HEK293 (cell line): ENCODE measurements at regions not wholly inside any gene's neighbourhood (a gene's known extent, or its start where the extent isn't known, plus 50 kb on each side); places are given as distances from the start of the nearest gene placed in this dataset.
A peak's percentile ranks its signal among the peaks of the same experiment; 100 is the strongest.

ENCODE experiments used
- CTCF ChIA-PET: fragments of 350-600 bp; formaldehyde crosslinking; extraction: SDS; loops from one replicate; lab custom pipeline; 2021; ENCODE audit warnings: antibody characterized with exemption; lab: Yijun Ruan, JAX
- POLR2A ChIA-PET: fragments of 300-600 bp; formaldehyde crosslinking; extraction: SDS; loops from one replicate; lab custom pipeline; 2020; ENCODE audit warnings: antibody characterized with exemption, inconsistent platforms; lab: Yijun Ruan, JAX
- H3K27ac ChIP-seq: fragments of 200-500 bp; sonication (Bioruptor generic); 2 replicates; pipeline ENCODE4 v1.5.1; 2014; ENCODE audit warnings: low read depth, low read length, control low read depth, inconsistent platforms; ENCODE audit errors: extremely low read depth
- H3K36me3 ChIP-seq, 2 experiments: fragments of 200-500 bp in 1 of 2; sonication (Bioruptor generic) in 1 of 2; 1 replicate in 1 of 2; 2 replicates in 1 of 2; pipeline ENCODE4 v1.5.1; 2014 to 2017; ENCODE audit warnings: inconsistent platforms in 2 of 2, low read length in 2 of 2; ENCODE audit not compliant: control insufficient read depth in 2 of 2, insufficient read depth in 1 of 2
- H3K4me1 ChIP-seq: fragments of 200-500 bp; sonication (Bioruptor generic); 2 replicates; pipeline ENCODE4 v1.5.1; 2014; ENCODE audit warnings: mild to moderate bottlenecking, low read length, inconsistent platforms; ENCODE audit not compliant: control insufficient read depth, insufficient read depth
- H3K4me3 ChIP-seq: 2 replicates; pipeline ENCODE4 v1.5.1; 2011; ENCODE audit warnings: low read depth, mild to moderate bottlenecking, control low read depth, low read length, moderate library complexity
- H3K9me3 ChIP-seq: fragments of 200-500 bp; sonication (Bioruptor generic); 2 replicates; pipeline ENCODE4 v1.5.1; 2014; ENCODE audit warnings: low read depth, low read length, inconsistent platforms; ENCODE audit not compliant: control insufficient read depth, insufficient read depth
- BCL6B ChIP-seq: fragments of 450-650 bp; formaldehyde crosslinking; IDR thresholded peaks from 2 replicates; pipeline ENCODE4 v1.5.1; 2017; ENCODE audit warnings: missing biosample characterization, missing genetic modification characterization
- FEZF1 ChIP-seq: fragments of 450-650 bp; formaldehyde crosslinking; IDR thresholded peaks from 2 replicates; pipeline ENCODE4 v1.5.1; 2016; ENCODE audit warnings: missing biosample characterization, missing genetic modification characterization
- HOXC10 ChIP-seq: sonication (generic); formaldehyde crosslinking; IDR thresholded peaks from 2 replicates; pipeline ENCODE4 v1.8.1; 2023; ENCODE audit warnings: mild to moderate bottlenecking, missing genetic modification reagents
- KLF10 ChIP-seq: fragments of 450-650 bp; IDR thresholded peaks from 2 replicates; pipeline ENCODE4 v1.5.1; 2018; ENCODE audit warnings: missing biosample characterization, mild to moderate bottlenecking, missing genetic modification characterization
- KLF8 ChIP-seq: fragments of 450-650 bp; formaldehyde crosslinking; IDR thresholded peaks from 2 replicates; pipeline ENCODE4 v1.5.1; 2016; ENCODE audit warnings: missing biosample characterization, missing genetic modification characterization
- MEIS1 ChIP-seq: sonication (generic); formaldehyde crosslinking; IDR thresholded peaks from 2 replicates; pipeline ENCODE4 v1.8.1; 2022; ENCODE audit warnings: missing genetic modification reagents, mild to moderate bottlenecking, borderline replicate concordance
- REPIN1 ChIP-seq: fragments of 450-650 bp; formaldehyde crosslinking; IDR thresholded peaks from 2 replicates; pipeline ENCODE4 v1.5.1; 2017; ENCODE audit warnings: missing biosample characterization, missing genetic modification characterization, low read depth
- SALL2 ChIP-seq: fragments of 450-650 bp; formaldehyde crosslinking; IDR thresholded peaks from 2 replicates; pipeline ENCODE4 v1.5.0; 2017; ENCODE audit warnings: missing biosample characterization, mild to moderate bottlenecking, missing genetic modification characterization, borderline replicate concordance
- SP7 ChIP-seq: fragments of 450-650 bp; formaldehyde crosslinking; IDR thresholded peaks from 2 replicates; pipeline ENCODE4 v1.5.1; 2016; ENCODE audit warnings: missing biosample characterization, missing genetic modification characterization
- YY1 ChIP-seq: fragments of 450-650 bp; formaldehyde crosslinking; IDR thresholded peaks from 2 replicates; pipeline ENCODE4 v1.5.1; 2018; ENCODE audit warnings: missing biosample characterization, missing genetic modification characterization
- YY2 ChIP-seq: fragments of 450-650 bp; formaldehyde crosslinking; IDR thresholded peaks from 2 replicates; pipeline ENCODE4 v1.5.1; 2016; ENCODE audit warnings: missing biosample characterization, missing genetic modification characterization
- ZBTB7A ChIP-seq: fragments of 450-650 bp; formaldehyde crosslinking; IDR thresholded peaks from 2 replicates; pipeline ENCODE4 v1.5.1; 2016; ENCODE audit warnings: low read depth, missing biosample characterization, missing genetic modification characterization
- ZFP37 ChIP-seq: fragments of 450-650 bp; formaldehyde crosslinking; IDR thresholded peaks from 2 replicates; pipeline ENCODE4 v1.5.1; 2016; ENCODE audit warnings: missing biosample characterization, missing genetic modification characterization
- ZFP41 ChIP-seq: fragments of 450-650 bp; formaldehyde crosslinking; IDR thresholded peaks from 2 replicates; pipeline ENCODE4 v1.5.1; 2016; ENCODE audit warnings: missing biosample characterization, missing genetic modification characterization, borderline replicate concordance
- ZNF112 ChIP-seq: fragments of 450-650 bp; formaldehyde crosslinking; IDR thresholded peaks from 2 replicates; pipeline ENCODE4 v1.5.0; 2017; ENCODE audit warnings: missing biosample characterization, missing genetic modification characterization
- ZNF140 ChIP-seq: fragments of 450-650 bp; formaldehyde crosslinking; IDR thresholded peaks from 2 replicates; pipeline ENCODE4 v1.5.1; 2016; ENCODE audit warnings: missing biosample characterization, missing genetic modification characterization
- ZNF214 ChIP-seq: fragments of 450-650 bp; formaldehyde crosslinking; IDR thresholded peaks from 2 replicates; pipeline ENCODE4 v1.5.1; 2017; ENCODE audit warnings: missing biosample characterization, mild to moderate bottlenecking, missing genetic modification characterization, borderline replicate concordance
- ZNF221 ChIP-seq: fragments of 450-650 bp; formaldehyde crosslinking; IDR thresholded peaks from 2 replicates; pipeline ENCODE4 v1.5.1; 2017; ENCODE audit warnings: missing biosample characterization, missing genetic modification characterization, borderline replicate concordance
- ZNF239 ChIP-seq: fragments of 450-650 bp; formaldehyde crosslinking; IDR thresholded peaks from 2 replicates; pipeline ENCODE4 v1.5.1; 2016; ENCODE audit warnings: missing biosample characterization, missing genetic modification characterization
- ZNF292 ChIP-seq: fragments of 450-650 bp; formaldehyde crosslinking; IDR thresholded peaks from 2 replicates; pipeline ENCODE4 v1.5.1; 2016; ENCODE audit warnings: low read depth, missing biosample characterization, missing genetic modification characterization, borderline replicate concordance
- ZNF324 ChIP-seq: fragments of 450-650 bp; formaldehyde crosslinking; IDR thresholded peaks from 2 replicates; pipeline ENCODE4 v1.5.1; 2016; ENCODE audit warnings: missing biosample characterization, missing genetic modification characterization
- ZNF391 ChIP-seq: fragments of 450-650 bp; formaldehyde crosslinking; IDR thresholded peaks from 2 replicates; pipeline ENCODE4 v1.5.1; 2016; ENCODE audit warnings: low read depth, missing biosample characterization, missing genetic modification characterization, borderline replicate concordance
- ZNF510 ChIP-seq: fragments of 450-650 bp; formaldehyde crosslinking; IDR thresholded peaks from 2 replicates; pipeline ENCODE4 v1.5.1; 2018; ENCODE audit warnings: mild to moderate bottlenecking, missing genetic modification characterization, missing biosample characterization; ENCODE audit not compliant: insufficient replicate concordance
- ZNF530 ChIP-seq: fragments of 450-650 bp; formaldehyde crosslinking; IDR thresholded peaks from 2 replicates; pipeline ENCODE4 v1.5.1; 2016; ENCODE audit warnings: low read depth, missing biosample characterization, missing genetic modification characterization
- ZNF560 ChIP-seq: fragments of 450-650 bp; formaldehyde crosslinking; IDR thresholded peaks from 2 replicates; pipeline ENCODE4 v1.5.1; 2017; ENCODE audit warnings: missing biosample characterization, missing genetic modification characterization, borderline replicate concordance
- ZNF610 ChIP-seq: fragments of 450-650 bp; formaldehyde crosslinking; IDR thresholded peaks from 2 replicates; pipeline ENCODE4 v1.5.1; 2016; ENCODE audit warnings: missing biosample characterization, missing genetic modification characterization, borderline replicate concordance
- ZNF621 ChIP-seq: fragments of 450-650 bp; formaldehyde crosslinking; IDR thresholded peaks from 2 replicates; pipeline ENCODE4 v1.5.1; 2017; ENCODE audit warnings: missing biosample characterization, missing genetic modification characterization
- ZNF658 ChIP-seq: fragments of 450-650 bp; formaldehyde crosslinking; IDR thresholded peaks from 2 replicates; pipeline ENCODE4; 2016; ENCODE audit warnings: missing biosample characterization, missing genetic modification characterization
- ZNF660 ChIP-seq: fragments of 450-650 bp; IDR thresholded peaks from 2 replicates; pipeline ENCODE4 v1.5.1; 2018; ENCODE audit warnings: missing biosample characterization, mild to moderate bottlenecking, missing genetic modification characterization
- ZNF791 ChIP-seq: fragments of 450-650 bp; formaldehyde crosslinking; IDR thresholded peaks from 2 replicates; pipeline ENCODE4 v1.5.1; 2016; ENCODE audit warnings: missing biosample characterization, missing genetic modification characterization

- Histone ChIP-seq H3K36me3 (no peaks in the 10 kb centered on the region), H3K9me3 (no peaks in the 10 kb centered on the region), H3K4me1 (peaks cover 2% of the 10 kb centered on the region; the same call in 1 of the 2 replicates), H3K4me3 (no peak overlapping the region), H3K27ac (no peak overlapping the region)
- CTCF ChIA-PET: no interaction called here
- TF ChIP-seq REPIN1 (no peak), ZNF530 (tag by site-specific recombination) (no peak), YY2 (no peak), KLF8 (tag by site-specific recombination) (no peak), SALL2 (tag by site-specific recombination) (no peak), ZNF239 (no peak), ZNF140 (no peak), ZFP41 (tag by site-specific recombination) (no peak), HOXC10 (CRISPR knock-in tag) (no peak), ZNF391 (tag by site-specific recombination) (no peak), ZNF221 (no peak), ZNF324 (tag by site-specific recombination) (no peak), ZNF560 (tag by site-specific recombination) (no peak), ZNF292 (tag by site-specific recombination) (no peak), MEIS1 (CRISPR knock-in tag) (no peak), ZNF610 (tag by site-specific recombination) (no peak), ZNF621 (tag by site-specific recombination) (no peak)
- POLR2A ChIA-PET: no interaction called here
Measured at GRCh38 chr14:53780051-53780555, 176.5 kb downstream of the BMP4 start.

- Histone ChIP-seq H3K36me3 (no peaks in the 10 kb centered on the region), H3K9me3 (no peaks in the 10 kb centered on the region), H3K4me1 (peaks cover 2% of the 10 kb centered on the region; the same call in 1 of the 2 replicates), H3K4me3 (no peak overlapping the region), H3K27ac (no peak overlapping the region)
- TF ChIP-seq ZFP37 (tag by site-specific recombination) (no peak), ZNF214 (no peak), KLF10 (no peak), ZNF658 (tag by site-specific recombination) (no peak), ZNF510 (tag by site-specific recombination) (no peak), ZNF791 (no peak), SP7 (tag by site-specific recombination) (peak; percentile 84), ZNF112 (tag by site-specific recombination) (no peak), ZNF660 (tag by site-specific recombination) (peak; percentile 85), FEZF1 (peak; percentile 31)
- ChIA-PET POLR2A (no interaction called here), CTCF (interaction anchor here (0.5 to 1.1 kb wide), 2 partner anchors 31 to 84 kb away, joined by 3 read pairs; no protein-coding TSS in a partner anchor)
Measured at GRCh38 chr14:53779301-53779700, 177.3 kb downstream of the BMP4 start.

- H3K4me3 ChIP-seq: no peak overlapping the region
- H3K9me3 ChIP-seq: no peaks in the 10 kb centered on the region
- H3K36me3 ChIP-seq: no peaks in the 10 kb centered on the region
- TF ChIP-seq ZBTB7A (tag by site-specific recombination) (no peak), YY1 (tag by site-specific recombination) (no peak), BCL6B (tag by site-specific recombination) (no peak)
- no peak overlapping the region for H3K27ac ChIP-seq
- peaks cover 2% of the 10 kb centered on the region; the same call in 1 of the 2 replicates for H3K4me1 ChIP-seq
- ChIA-PET POLR2A (no interaction called here), CTCF (interaction anchor here (0.8 to 1.4 kb wide), 2 partner anchors 12 to 254 kb away, joined by 3 to 10 read pairs; no protein-coding TSS in a partner anchor)
Measured at GRCh38 chr14:53778263-53778662, 178.4 kb downstream of the BMP4 start.
